Large intestine (tissue), 3 donors: ENCODE measurements at regions not wholly inside any gene's neighbourhood (a gene's known extent, or its start where the extent isn't known, plus 50 kb on each side); places are given as distances from the start of the nearest gene placed in this dataset.

Experiments
- DNase-seq, 2 donors: peaks; one replicate each; pipeline versions ENCODE4 v3.0.0 to v3.0.0-alpha.2; 2013
- H3K27ac ChIP-seq: one replicate; pipeline ENCODE4 v1.5.1; 2013; ENCODE audit warnings: low read length
- H3K27me3 ChIP-seq: 2 replicates; pipeline ENCODE4 v1.6.1; 2013; ENCODE audit warnings: low read length; ENCODE audit not compliant: control insufficient read depth, insufficient read depth
- H3K36me3 ChIP-seq: 2 replicates; pipeline ENCODE4 v1.6.1; 2013; ENCODE audit warnings: low read length; ENCODE audit not compliant: control insufficient read depth, insufficient read depth
- H3K4me1 ChIP-seq: one replicate; pipeline ENCODE4 v1.6.1; 2013; ENCODE audit warnings: low read length; ENCODE audit not compliant: control insufficient read depth, insufficient read depth
- H3K4me3 ChIP-seq: one replicate; pipeline ENCODE4 v1.5.1; 2013; ENCODE audit warnings: low read length
- H3K9me3 ChIP-seq: one replicate; pipeline ENCODE4 v1.6.1; 2013; ENCODE audit warnings: mild to moderate bottlenecking, low read depth, low read length, moderate library complexity; ENCODE audit not compliant: control insufficient read depth
- WGBS: methylation state at CpG from one replicate; pipeline ENCODE4 v1.1.5; 2013; ENCODE audit warnings: low lambda C conversion rate; ENCODE audit not compliant: insufficient coverage; 5-methylcytosine and 5-hydroxymethylcytosine counted together

DNA sequence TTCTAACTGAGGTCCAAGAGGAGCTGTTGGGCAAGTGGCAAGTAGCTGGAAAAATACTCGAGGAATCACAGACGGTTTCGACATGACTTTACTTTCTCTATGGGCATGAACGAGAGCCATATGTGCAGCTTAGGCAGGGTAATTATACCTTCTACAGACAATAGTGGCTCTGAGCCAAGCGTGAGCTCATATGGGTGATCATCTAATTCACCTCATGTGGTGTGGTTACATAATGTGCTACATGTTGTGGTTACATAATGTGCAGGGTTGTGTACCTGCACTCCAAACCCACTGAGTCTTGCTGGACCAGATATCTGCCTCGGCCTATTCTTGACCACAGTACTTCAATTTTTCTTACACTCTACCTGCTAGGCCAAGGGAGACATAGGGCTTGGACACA is 771.7 kb upstream of the EYS start:
- no peak for DNase-seq
- Histone ChIP-seq H3K36me3 (no peaks in the 10 kb centered on the region), H3K27me3 (no peaks in the 10 kb centered on the region), H3K4me3 (no peak overlapping the region), H3K9me3 (no peaks in the 10 kb centered on the region), H3K27ac (no peak overlapping the region), H3K4me1 (no peaks in the 10 kb centered on the region)
- WGBS = no CpG with 5 or more reads among the region's 6 CpGs

DNA sequence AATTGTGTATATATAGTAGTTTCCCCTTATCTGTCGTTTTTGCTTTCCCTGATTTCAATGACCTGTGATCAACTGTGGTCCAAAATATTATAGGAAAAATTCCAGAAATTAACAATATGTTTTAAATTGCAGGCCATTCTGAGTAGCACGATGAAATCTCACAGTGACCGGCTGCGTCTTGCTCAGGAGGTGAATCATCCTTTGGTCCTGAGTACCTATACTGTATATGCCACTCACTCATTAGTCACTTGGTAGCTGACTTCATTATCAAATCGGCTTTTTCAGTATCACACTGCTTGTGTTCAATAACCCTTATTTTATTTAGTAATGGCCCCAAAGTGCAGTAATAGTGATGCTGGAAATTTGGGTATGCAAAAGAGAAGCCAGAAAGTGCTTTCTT is 728.3 kb upstream of the EYS start:
- no peak for DNase-seq
- Histone ChIP-seq H3K36me3 (no peaks in the 10 kb centered on the region), H3K9me3 (no peaks in the 10 kb centered on the region), H3K27ac (no peak overlapping the region), H3K4me1 (no peaks in the 10 kb centered on the region), H3K4me3 (no peak overlapping the region), H3K27me3 (no peaks in the 10 kb centered on the region)
- 89% methylated on average over 4 of the region's 5 CpGs for WGBS

DNA sequence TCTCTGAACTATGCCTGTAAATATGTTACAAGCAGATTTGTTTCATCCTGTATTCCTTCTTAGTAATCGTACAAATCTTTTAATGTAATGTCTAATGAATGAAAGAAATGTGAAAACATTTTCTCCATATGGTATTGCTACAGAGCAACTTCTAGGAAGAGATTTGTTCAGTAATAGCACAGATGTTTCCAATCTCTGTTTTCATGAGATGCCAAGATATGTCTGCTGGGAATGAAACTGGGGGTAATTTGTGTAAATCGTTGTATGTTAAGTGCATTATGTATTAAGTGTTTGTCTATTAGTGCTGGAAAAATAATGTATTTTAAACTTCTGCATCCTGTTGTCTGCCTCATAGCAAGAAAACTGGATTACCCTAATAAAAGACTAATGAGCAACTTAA is 722.2 kb upstream of the EYS start:
- no peaks in the 10 kb centered on the region for H3K27me3 ChIP-seq
- H3K27ac ChIP-seq = no peak overlapping the region
- peak; percentile 9 to 15 for DNase-seq
- no CpG with 5 or more reads among the region's 2 CpGs for WGBS
- H3K4me3 ChIP-seq = no peak overlapping the region
- H3K4me1 ChIP-seq = no peaks in the 10 kb centered on the region
- H3K9me3 ChIP-seq = no peaks in the 10 kb centered on the region
- H3K36me3 ChIP-seq = no peaks in the 10 kb centered on the region

DNA sequence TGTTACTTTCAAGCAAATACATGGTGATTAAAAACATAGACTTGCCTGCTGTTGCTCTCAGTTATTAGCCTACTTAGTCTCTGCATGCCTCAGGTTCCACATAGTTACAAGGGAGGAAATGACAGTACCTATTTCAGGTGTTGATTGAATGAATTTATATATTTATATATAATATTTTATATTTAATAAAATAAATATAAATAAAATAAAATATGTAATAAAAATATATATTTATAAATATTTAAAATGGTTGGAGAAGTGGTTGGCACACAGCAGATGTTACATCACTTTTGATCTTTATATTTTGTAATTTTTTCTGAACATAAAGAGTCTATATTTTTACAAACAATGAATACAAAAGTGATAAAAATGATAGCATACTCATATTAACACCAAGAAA is 716.0 kb upstream of the EYS start:
- no peak overlapping the region for H3K4me3 ChIP-seq
- no peak for DNase-seq
- no peaks in the 10 kb centered on the region for H3K9me3 ChIP-seq
- no peaks in the 10 kb centered on the region for H3K36me3 ChIP-seq
- no peaks in the 10 kb centered on the region for H3K4me1 ChIP-seq
- H3K27me3 ChIP-seq = no peaks in the 10 kb centered on the region
- H3K27ac ChIP-seq = no peak overlapping the region

DNA sequence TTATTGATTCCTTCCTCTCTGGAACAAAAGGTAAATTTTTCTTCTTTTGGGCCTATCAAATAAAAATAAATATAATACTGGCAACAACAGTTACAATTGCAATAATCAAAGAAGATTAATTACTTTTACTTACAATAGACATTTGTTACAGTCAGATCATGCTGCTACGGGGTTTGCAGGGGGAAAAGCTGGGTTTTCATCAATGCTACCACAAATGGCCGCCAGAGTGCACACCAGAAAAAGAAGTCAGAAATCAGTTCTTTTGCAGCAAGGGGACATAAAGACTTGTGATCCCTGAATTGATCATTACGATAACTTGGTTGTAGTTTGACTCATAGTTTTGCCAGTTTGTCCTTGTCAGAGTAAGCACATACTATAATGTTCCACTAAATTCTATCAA is 714.5 kb upstream of the EYS start:
- H3K4me3 ChIP-seq = no peak overlapping the region
- no peaks in the 10 kb centered on the region for H3K36me3 ChIP-seq
- H3K4me1 ChIP-seq = no peaks in the 10 kb centered on the region
- no peaks in the 10 kb centered on the region for H3K9me3 ChIP-seq
- WGBS = no CpG with 5 or more reads among the region's 3 CpGs
- DNase-seq = no peak
- H3K27ac ChIP-seq = no peak overlapping the region
- H3K27me3 ChIP-seq = no peaks in the 10 kb centered on the region

DNA sequence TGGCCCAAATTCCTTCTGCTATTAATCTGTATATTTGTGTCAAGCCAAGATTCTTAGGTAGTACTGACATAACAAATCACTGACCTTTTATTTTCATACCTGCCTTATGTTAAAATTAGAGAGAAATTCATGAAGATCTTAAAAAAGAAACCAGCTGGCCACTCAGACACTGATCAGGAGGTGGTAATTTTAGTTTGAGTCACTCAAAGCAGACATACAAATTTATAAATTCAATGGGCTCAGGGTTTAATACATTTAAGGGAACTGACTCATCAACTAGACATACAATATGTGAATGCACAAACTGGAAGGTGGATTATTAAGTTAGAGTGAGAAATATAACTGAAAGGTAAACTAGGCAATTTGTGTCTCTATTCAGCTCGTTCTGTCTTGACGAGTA is 711.9 kb upstream of the EYS start:
- no peaks in the 10 kb centered on the region for H3K36me3 ChIP-seq
- no peak overlapping the region for H3K4me3 ChIP-seq
- WGBS = no CpG with 5 or more reads among the region's 2 CpGs
- no peaks in the 10 kb centered on the region for H3K27me3 ChIP-seq
- no peaks in the 10 kb centered on the region for H3K4me1 ChIP-seq
- no peak for DNase-seq
- H3K27ac ChIP-seq = no peak overlapping the region
- H3K9me3 ChIP-seq = no peaks in the 10 kb centered on the region

DNA sequence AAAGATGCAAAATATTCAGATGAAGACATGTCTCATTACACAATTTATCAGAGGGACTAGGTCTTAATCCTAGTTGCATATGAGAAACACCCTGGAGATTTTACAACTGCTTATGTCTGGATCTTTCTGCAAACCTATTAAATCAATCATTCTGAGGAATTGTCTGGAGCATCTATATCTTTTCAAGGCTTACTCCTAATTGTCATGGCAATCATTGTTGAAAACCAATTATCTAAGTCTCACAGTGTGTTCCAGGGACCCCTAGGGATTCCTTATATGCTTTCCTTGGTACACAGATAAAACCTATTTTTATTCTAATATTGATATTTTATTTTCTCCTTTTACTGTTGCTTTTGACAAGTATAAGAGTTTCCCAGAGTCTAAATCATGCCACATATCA is 696.9 kb upstream of the EYS start:
- Histone ChIP-seq H3K4me1 (no peaks in the 10 kb centered on the region), H3K4me3 (no peak overlapping the region), H3K27ac (no peak overlapping the region), H3K36me3 (no peaks in the 10 kb centered on the region), H3K27me3 (no peaks in the 10 kb centered on the region), H3K9me3 (no peaks in the 10 kb centered on the region)
- no peak for DNase-seq

DNA sequence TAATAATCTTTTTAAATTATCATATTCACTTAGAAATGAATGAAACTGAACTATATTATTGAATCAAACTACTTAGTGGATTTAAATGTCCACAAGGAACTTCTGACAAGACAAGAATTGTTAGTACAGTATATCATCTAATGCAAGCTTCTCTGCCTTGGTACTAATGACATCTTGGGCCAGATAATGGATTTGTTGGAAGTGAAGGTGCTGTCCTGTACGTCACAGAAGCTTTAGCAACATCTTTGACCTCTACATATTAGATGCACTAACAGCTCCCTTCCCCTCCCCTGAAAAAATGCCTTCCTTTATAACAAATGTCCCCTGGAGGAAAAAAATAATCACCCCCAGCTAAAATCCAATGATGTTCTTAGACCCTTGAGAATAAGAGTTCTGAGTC is 695.8 kb upstream of the EYS start:
- Histone ChIP-seq H3K27me3 (no peaks in the 10 kb centered on the region), H3K27ac (no peak overlapping the region), H3K4me3 (no peak overlapping the region), H3K36me3 (no peaks in the 10 kb centered on the region), H3K9me3 (no peaks in the 10 kb centered on the region), H3K4me1 (no peaks in the 10 kb centered on the region)
- 80% methylated on average over 1 of the region's 1 CpG for WGBS
- DNase-seq = no peak

DNA sequence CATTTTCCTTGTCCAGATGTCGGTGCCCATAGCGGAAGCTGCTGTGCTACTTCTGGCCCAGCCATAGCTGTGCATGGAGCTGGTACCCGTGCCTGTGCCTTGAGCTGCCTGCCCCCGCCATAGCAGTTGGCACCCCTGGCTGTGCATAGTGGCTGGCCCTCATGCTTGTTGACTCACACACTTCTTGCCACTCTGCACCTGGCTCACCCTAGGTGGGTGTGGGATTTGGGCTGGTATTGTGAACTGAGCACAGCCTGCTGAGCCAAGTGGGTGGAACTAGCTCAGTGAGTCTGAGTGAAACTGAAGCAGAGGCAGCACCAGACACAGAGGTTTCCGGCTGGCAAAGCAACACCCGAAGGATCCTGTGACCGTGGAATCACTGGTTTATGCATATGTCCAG is 689.5 kb upstream of the EYS start:
- peak in 1 of 2 donors; percentile 0 for DNase-seq

DNA sequence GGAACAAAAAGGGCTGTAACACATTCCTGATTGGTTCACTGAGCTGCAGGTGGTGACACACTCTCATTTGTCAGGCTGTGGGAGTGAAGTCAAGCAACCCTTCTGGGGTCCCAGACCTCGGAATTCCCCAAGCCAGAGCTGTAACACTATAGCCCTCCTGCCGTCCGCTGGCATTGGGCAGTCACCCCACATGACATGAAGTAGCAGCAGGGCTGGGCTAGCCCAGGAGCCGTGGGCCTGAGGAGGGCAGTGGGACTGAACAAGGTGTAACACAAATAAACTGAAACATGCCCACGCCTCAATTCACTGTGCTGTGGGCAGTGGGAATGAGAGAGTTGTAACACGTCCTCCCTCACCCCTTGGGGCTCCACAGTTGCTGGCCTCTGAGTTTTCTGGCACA is 689.1 kb upstream of the EYS start:
- Histone ChIP-seq H3K27me3 (no peaks in the 10 kb centered on the region), H3K36me3 (no peaks in the 10 kb centered on the region), H3K9me3 (no peaks in the 10 kb centered on the region), H3K4me3 (no peak overlapping the region), H3K27ac (no peak overlapping the region), H3K4me1 (no peaks in the 10 kb centered on the region)
- no peak for DNase-seq
- WGBS = no CpG with 5 or more reads among the region's 6 CpGs

More for the DNA sequence above, 689.5 kb upstream of the EYS start:
- WGBS = no CpG with 5 or more reads among the region's 7 CpGs
- Histone ChIP-seq H3K36me3 (no peaks in the 10 kb centered on the region), H3K4me1 (no peaks in the 10 kb centered on the region), H3K27me3 (no peaks in the 10 kb centered on the region), H3K9me3 (no peaks in the 10 kb centered on the region), H3K4me3 (no peak overlapping the region), H3K27ac (no peak overlapping the region)

DNA sequence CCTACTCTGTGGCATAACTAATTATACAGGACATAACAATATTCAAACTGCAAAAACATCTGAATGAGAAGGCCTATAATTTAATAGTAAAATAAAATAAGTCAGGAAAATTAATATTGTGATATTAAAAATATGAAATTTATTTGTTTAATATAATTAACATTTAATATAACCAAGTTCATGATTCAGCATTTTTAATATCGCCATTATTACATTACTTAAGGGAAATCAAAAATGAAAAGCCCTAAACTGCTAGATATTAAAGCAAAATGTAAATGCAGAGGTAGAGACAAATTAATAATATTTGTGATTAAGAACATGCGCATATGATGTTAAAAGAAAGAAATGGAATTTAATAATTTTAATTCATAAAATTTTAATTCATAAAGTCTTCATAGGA is 683.4 kb upstream of the EYS start:
- no peak for DNase-seq
- H3K27me3 ChIP-seq = no peaks in the 10 kb centered on the region
- H3K9me3 ChIP-seq = no peaks in the 10 kb centered on the region
- no peaks in the 10 kb centered on the region for H3K4me1 ChIP-seq
- WGBS = 84% methylated on average over 2 of the region's 2 CpGs
- H3K4me3 ChIP-seq = no peak overlapping the region
- no peak overlapping the region for H3K27ac ChIP-seq
- no peaks in the 10 kb centered on the region for H3K36me3 ChIP-seq
